ENCODE measurements at regions not wholly inside any gene's neighbourhood (a gene's known extent, or its start where the extent isn't known, plus 50 kb on each side); places are given as distances from the start of the nearest gene placed in this dataset.

DNA sequence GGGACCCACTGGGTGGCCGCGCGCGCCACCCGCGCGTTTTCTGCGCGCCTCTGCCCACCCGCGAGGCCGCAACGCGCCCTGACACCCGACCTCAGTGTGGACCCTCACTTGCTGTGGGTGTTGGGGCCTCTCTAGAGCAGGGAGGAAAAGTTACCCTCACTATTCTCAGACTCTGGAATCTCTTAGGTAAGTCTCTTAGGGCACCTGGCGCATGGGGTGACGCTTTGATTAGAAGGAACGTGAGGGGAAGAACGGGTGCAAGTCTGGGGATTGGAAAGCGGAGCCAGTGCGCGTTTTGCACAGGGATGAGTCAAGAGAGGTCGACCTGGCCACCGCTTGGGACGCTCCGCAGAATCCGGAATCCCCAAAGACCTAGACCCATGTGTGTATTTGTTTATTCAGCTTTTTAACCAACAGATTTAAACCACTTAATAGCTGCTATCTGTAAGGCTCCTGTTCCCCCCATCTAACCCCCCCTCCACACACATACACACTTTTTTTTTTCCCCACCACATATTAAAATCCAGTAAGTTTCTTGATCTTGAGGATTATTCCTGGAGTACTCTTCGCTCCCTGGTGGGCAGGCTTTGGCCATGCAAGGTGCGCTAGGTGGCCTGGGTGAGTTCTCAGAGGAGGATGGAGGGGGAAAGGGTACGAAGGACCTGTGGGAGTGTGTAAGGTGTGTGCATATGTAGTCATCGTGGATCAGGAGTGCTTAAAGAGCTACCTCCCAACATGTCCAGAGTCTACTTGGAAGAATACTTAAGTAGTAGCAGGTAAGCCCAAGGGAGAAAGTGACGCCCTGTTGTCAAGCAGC is 169.1 kb upstream of the PPP1R3A start:
- H3K4me3 ChIP-seq (replicated peaks in 1 of 3; ENCODE audit: low read depth in 2 of 3, low read length in 3 of 3): no peak overlapping the region
- no peak for TF ChIP-seq CTCF (IDR thresholded peaks at IDR 0.05)
- H3K79me2 ChIP-seq (ENCODE audit: insufficient read depth, low read length): no peaks in the 10 kb centered on the region
- no peak overlapping the region for H3K27ac ChIP-seq (ENCODE audit: low read depth in 1 of 2, low read length in 2 of 2)
- peak overlapping the region; percentile 91 for H3K4me2 ChIP-seq (replicated peaks; ENCODE audit: extremely low read depth, low read length, poor library complexity, severe bottlenecking)
- H4K20me1 ChIP-seq (ENCODE audit: insufficient read depth, low read length): no peaks in the 10 kb centered on the region
- no peaks in the 10 kb centered on the region for H3K36me3 ChIP-seq (replicated peaks in 1 of 2; ENCODE audit: control insufficient read depth in 1 of 2, insufficient read depth in 2 of 2, low read length in 2 of 2)
- DNase-seq: no peak
- H3K4me1 Mint-ChIP-seq: peaks cover 42% of the 10 kb centered on the region
- peaks cover 3 to 31% of the 10 kb centered on the region in 2 donors for H3K9me3 ChIP-seq (replicated peaks in 1 of 2; ENCODE audit: control insufficient read depth in 1 of 2, insufficient read depth in 1 of 2, low read length in 2 of 2)
- H3K9ac ChIP-seq (ENCODE audit: insufficient read depth, low read length, poor library complexity, severe bottlenecking): no peak overlapping the region
- H3K27ac Mint-ChIP-seq: no peak overlapping the region
- WGBS (ENCODE audit: insufficient coverage): 11% methylated on average over 14 of the region's 32 CpGs
- peak overlapping the region; percentile 28 to 86 for H3K4me3 Mint-ChIP-seq
- H3K27me3 ChIP-seq (ENCODE audit: control insufficient read depth in 2 of 2, insufficient read depth in 2 of 2, low read length in 2 of 2): peaks cover 86 to 91% of the 10 kb centered on the region in 2 donors
- intact Hi-C loops (cut with micrococcal nuclease): no loop called here
- no peak overlapping the region for H2AFZ ChIP-seq (ENCODE audit: insufficient read depth, low read depth, low read length, poor library complexity, severe bottlenecking)
- H3K27me3 Mint-ChIP-seq (ENCODE audit: low read depth in 3 of 3): peaks cover 75 to 85% (median 82%) of the 10 kb centered on the region in 3 donors
- peaks cover 42 to 43% of the 10 kb centered on the region in 2 donors for H3K4me1 ChIP-seq (ENCODE audit: control insufficient read depth in 1 of 2, insufficient read depth in 2 of 2, low read length in 2 of 2)
- peaks cover 0 to 31% (median 12%) of the 10 kb centered on the region in 7 donors for H3K9me3 Mint-ChIP-seq
- H3K36me3 Mint-ChIP-seq: peaks cover 6 to 23% of the 10 kb centered on the region in 2 donors

DNA sequence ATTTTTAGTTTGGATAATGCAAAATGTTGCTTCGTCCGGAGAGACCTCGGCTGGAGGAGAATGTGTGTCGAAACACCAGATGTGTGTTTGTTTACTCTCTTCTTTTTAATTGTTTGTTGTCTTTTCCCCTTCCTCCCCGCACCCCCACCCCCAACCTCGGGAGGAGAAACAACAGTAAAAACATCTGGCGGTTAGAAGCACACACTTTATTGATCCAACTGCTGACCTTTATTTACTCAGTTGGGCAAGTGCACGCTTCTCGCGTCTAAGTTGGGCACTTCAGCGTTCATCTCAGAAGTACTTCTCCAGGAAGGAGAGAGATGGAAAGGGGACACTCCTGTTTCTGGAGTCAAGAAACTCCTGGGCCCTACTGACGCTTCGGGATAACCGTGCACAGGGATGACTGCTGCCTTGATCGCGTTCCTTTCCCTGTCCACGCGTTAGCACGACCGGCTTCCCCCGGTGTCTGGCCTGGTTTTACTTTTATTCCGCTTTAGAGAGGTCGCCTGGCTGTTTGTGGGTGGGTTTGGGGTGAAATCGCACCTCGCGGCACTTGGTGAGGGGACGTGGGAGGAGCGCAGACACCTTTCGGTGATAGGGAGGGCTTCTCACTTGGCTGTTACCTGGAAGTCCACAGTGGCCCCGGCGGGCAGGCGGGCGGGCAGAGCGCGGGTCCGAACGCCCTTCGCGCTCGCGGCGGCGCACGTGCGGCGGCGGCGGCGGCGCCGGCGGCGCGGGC is 168.3 kb upstream of the PPP1R3A start:
- DNase-seq: peak in 2 of 3 donors; percentile 6 to 7
- peaks cover 3 to 34% of the 10 kb centered on the region in 2 donors for H3K9me3 ChIP-seq (replicated peaks in 1 of 2; ENCODE audit: control insufficient read depth in 1 of 2, insufficient read depth in 1 of 2, low read length in 2 of 2)
- peaks cover 48 to 51% of the 10 kb centered on the region in 2 donors for H3K4me1 ChIP-seq (ENCODE audit: control insufficient read depth in 1 of 2, insufficient read depth in 2 of 2, low read length in 2 of 2)
- WGBS (ENCODE audit: insufficient coverage): 1% methylated on average over 46 of the region's 54 CpGs
- Mint-ChIP-seq H3K36me3 (peaks cover 6 to 27% of the 10 kb centered on the region in 2 donors), H3K27me3 (ENCODE audit: low read depth in 3 of 3) (peaks cover 79 to 88% (median 84%) of the 10 kb centered on the region in 3 donors), H3K4me1 (peaks cover 49% of the 10 kb centered on the region), H3K9me3 (peaks cover 0 to 35% (median 12%) of the 10 kb centered on the region in 7 donors), H3K4me3 (peak overlapping the region; percentile 81 to 96), H3K27ac (no peak overlapping the region)
- no peaks in the 10 kb centered on the region for H4K20me1 ChIP-seq (ENCODE audit: insufficient read depth, low read length)
- H3K4me2 ChIP-seq (replicated peaks; ENCODE audit: extremely low read depth, low read length, poor library complexity, severe bottlenecking): peak overlapping the region; percentile 91
- intact Hi-C loops (cut with micrococcal nuclease): no loop called here
- peak overlapping the region in 2 of 3 experiments; percentile 14 to 78 for H3K4me3 ChIP-seq (replicated peaks in 1 of 3; ENCODE audit: low read depth in 2 of 3, low read length in 3 of 3)
- H2AFZ ChIP-seq (ENCODE audit: insufficient read depth, low read depth, low read length, poor library complexity, severe bottlenecking): peak overlapping the region; percentile 65
- no peak for TF ChIP-seq CTCF (IDR thresholded peaks at IDR 0.05)
- H3K79me2 ChIP-seq (ENCODE audit: insufficient read depth, low read length): no peaks in the 10 kb centered on the region
- H3K36me3 ChIP-seq (replicated peaks in 1 of 2; ENCODE audit: control insufficient read depth in 1 of 2, insufficient read depth in 2 of 2, low read length in 2 of 2): no peaks in the 10 kb centered on the region
- H3K9ac ChIP-seq (ENCODE audit: insufficient read depth, low read length, poor library complexity, severe bottlenecking): no peak overlapping the region
- no peak overlapping the region for H3K27ac ChIP-seq (ENCODE audit: low read depth in 1 of 2, low read length in 2 of 2)
- H3K27me3 ChIP-seq (ENCODE audit: control insufficient read depth in 2 of 2, insufficient read depth in 2 of 2, low read length in 2 of 2): peaks cover 88 to 95% of the 10 kb centered on the region in 2 donors
